Hepatocyte (in vitro differentiated cells): ENCODE measurements at regions not wholly inside any gene's neighbourhood (a gene's known extent, or its start where the extent isn't known, plus 50 kb on each side); places are given as distances from the start of the nearest gene placed in this dataset.
"Not testable (repeated sequence)": the region's sequence is repeated elsewhere in the genome, so short reads cannot be mapped to it uniquely, and the experiment has no call there.

ENCODE experiments used
- DNase-seq: peaks from one replicate; pipeline ENCODE4 v3.0.0-alpha.2; 2016; ENCODE audit warnings: low spot score
- H2AFZ ChIP-seq: fragments of 200-600 bp; sonication (generic); 2 replicates; pipeline ENCODE4 v1.6.0; 2016; ENCODE audit warnings: antibody characterized with exemption, mild to moderate bottlenecking
- H3K27ac ChIP-seq: fragments of 200-600 bp; sonication (generic); 2 replicates; pipeline ENCODE4 v1.5.1; 2016; ENCODE audit warnings: mild to moderate bottlenecking
- H3K27me3 ChIP-seq: fragments of 200-600 bp; sonication (generic); 2 replicates; pipeline ENCODE4 v1.6.1; 2016
- H3K36me3 ChIP-seq: fragments of 200-600 bp; sonication (generic); replicated peaks from 2 replicates; pipeline ENCODE4 v1.5.1; 2016; ENCODE audit warnings: low read depth; ENCODE audit not compliant: insufficient read depth
- H3K4me1 ChIP-seq: fragments of 200-600 bp; sonication (generic); 2 replicates; pipeline ENCODE4 v1.5.1; 2016; ENCODE audit warnings: mild to moderate bottlenecking, moderate library complexity; ENCODE audit not compliant: insufficient read depth
- H3K4me2 ChIP-seq: fragments of 200-600 bp; sonication (generic); 2 replicates; pipeline ENCODE4 v1.6.0; 2016
- H3K4me3 ChIP-seq: fragments of 200-600 bp; sonication (generic); 2 replicates; pipeline ENCODE4 v1.5.1; 2016; ENCODE audit warnings: mild to moderate bottlenecking
- H3K79me2 ChIP-seq: fragments of 200-600 bp; sonication (generic); 2 replicates; pipeline ENCODE4 v1.6.0; 2017; ENCODE audit warnings: mild to moderate bottlenecking
- H3K9me2 ChIP-seq: fragments of 200-600 bp; sonication (generic); replicated peaks from 2 replicates; pipeline ENCODE4 v1.6.0; 2017; ENCODE audit warnings: mild to moderate bottlenecking; ENCODE audit not compliant: insufficient read depth
- H3K9me3 ChIP-seq: fragments of 200-600 bp; sonication (generic); 2 replicates; pipeline ENCODE4 v1.5.1; 2016; ENCODE audit warnings: low read depth, mild to moderate bottlenecking
- H4K20me1 ChIP-seq: fragments of 200-600 bp; sonication (generic); 2 replicates; pipeline ENCODE4 v1.6.0; 2016; ENCODE audit warnings: mild to moderate bottlenecking; ENCODE audit not compliant: insufficient read depth, poor library complexity, severe bottlenecking
- CTCF ChIP-seq: fragments of 200-600 bp; sonication (generic); IDR thresholded peaks from 2 replicates; pipeline ENCODE4 v1.5.1; 2016; ENCODE audit warnings: antibody characterized with exemption, mild to moderate bottlenecking; ENCODE audit not compliant: poor library complexity
- EZH2 ChIP-seq: fragments of 200-600 bp; sonication (generic); IDR thresholded peaks from 2 replicates; pipeline ENCODE4 v1.6.1; 2016; ENCODE audit warnings: antibody characterized with exemption, mild to moderate bottlenecking, borderline replicate concordance
- EZH2phosphoT487 ChIP-seq: fragments of 200-600 bp; sonication (generic); IDR thresholded peaks from one replicate; pipeline ENCODE4 v1.6.1; 2018; ENCODE audit warnings: antibody characterized with exemption, mild to moderate bottlenecking, low read depth, moderate library complexity; ENCODE audit not compliant: unreplicated experiment, severe bottlenecking
- WGBS: methylation state at CpG from one replicate; pipeline ENCODE4 v1.1.6; 2016; ENCODE audit warnings: low lambda C conversion rate; ENCODE audit errors: missing lambda C conversion rate; 5-methylcytosine and 5-hydroxymethylcytosine counted together

- no peak overlapping the region for H3K4me3 ChIP-seq
- H3K27me3 ChIP-seq, result no peaks in the 10 kb centered on the region
- H3K79me2 ChIP-seq, result no peaks in the 10 kb centered on the region
- H3K27ac ChIP-seq, result no peak overlapping the region
- no peak for DNase-seq
- no peaks in the 10 kb centered on the region for H4K20me1 ChIP-seq
- H3K9me2 ChIP-seq, result no peaks in the 10 kb centered on the region
- H2AFZ ChIP-seq, result no peak overlapping the region
- no peaks in the 10 kb centered on the region for H3K4me1 ChIP-seq
- H3K9me3 ChIP-seq, result no peaks in the 10 kb centered on the region
- 88% methylated on average over 4 of the region's 4 CpGs for WGBS
- no peak overlapping the region for H3K4me2 ChIP-seq
- no peak for TF ChIP-seq EZH2
- TF ChIP-seq CTCF, result no peak
- no peak for TF ChIP-seq EZH2phosphoT487
- no peaks in the 10 kb centered on the region for H3K36me3 ChIP-seq
Measured at GRCh38 chr9:30937106-30937505, 1447.3 kb upstream of the ACO1 start.

- not testable (repeated sequence) for H3K27ac ChIP-seq, H3K4me2 ChIP-seq, H3K27me3 ChIP-seq, H3K79me2 ChIP-seq, H3K36me3 ChIP-seq, DNase-seq, H4K20me1 ChIP-seq, H3K9me2 ChIP-seq, H3K9me3 ChIP-seq, H3K4me3 ChIP-seq, H2AFZ ChIP-seq, H3K4me1 ChIP-seq
- WGBS, result 93% methylated on average over 2 of the region's 2 CpGs
Measured at GRCh38 chr9:30942852-30943251, 1441.6 kb upstream of the ACO1 start.

GRCh38 chr9:30943446-30944224 is 1440.8 kb upstream of the ACO1 start:
- no peaks in the 10 kb centered on the region for H3K27me3 ChIP-seq
- 90% methylated on average over 21 of the region's 21 CpGs for WGBS
- H3K9me3 ChIP-seq, result no peaks in the 10 kb centered on the region
- TF ChIP-seq EZH2 (no peak), EZH2phosphoT487 (no peak), CTCF (no peak)
- no peaks in the 10 kb centered on the region for H3K79me2 ChIP-seq
- no peaks in the 10 kb centered on the region for H4K20me1 ChIP-seq
- no peaks in the 10 kb centered on the region for H3K9me2 ChIP-seq
- no peak overlapping the region for H2AFZ ChIP-seq
- DNase-seq, result peak; percentile 6
- no peak overlapping the region for H3K4me2 ChIP-seq
- H3K4me3 ChIP-seq, result no peak overlapping the region
- no peaks in the 10 kb centered on the region for H3K4me1 ChIP-seq
- no peaks in the 10 kb centered on the region for H3K36me3 ChIP-seq
- no peak overlapping the region for H3K27ac ChIP-seq

GRCh38 chr9:30944225-30944569 is 1440.2 kb upstream of the ACO1 start:
- Histone ChIP-seq H3K4me1 (no peaks in the 10 kb centered on the region), H4K20me1 (no peaks in the 10 kb centered on the region), H3K9me3 (no peaks in the 10 kb centered on the region), H2AFZ (no peak overlapping the region), H3K9me2 (no peaks in the 10 kb centered on the region), H3K36me3 (no peaks in the 10 kb centered on the region), H3K4me3 (no peak overlapping the region), H3K79me2 (no peaks in the 10 kb centered on the region), H3K27ac (no peak overlapping the region), H3K4me2 (no peak overlapping the region), H3K27me3 (no peaks in the 10 kb centered on the region)
- no peak for DNase-seq
- 99% methylated on average over 6 of the region's 6 CpGs for WGBS
- no peak for TF ChIP-seq EZH2
- no peak for TF ChIP-seq CTCF
- TF ChIP-seq EZH2phosphoT487, result no peak
